ENCODE measurements at regions not wholly inside any gene's neighbourhood (a gene's known extent, or its start where the extent isn't known, plus 50 kb on each side); places are given as distances from the start of the nearest gene placed in this dataset.

DNA sequence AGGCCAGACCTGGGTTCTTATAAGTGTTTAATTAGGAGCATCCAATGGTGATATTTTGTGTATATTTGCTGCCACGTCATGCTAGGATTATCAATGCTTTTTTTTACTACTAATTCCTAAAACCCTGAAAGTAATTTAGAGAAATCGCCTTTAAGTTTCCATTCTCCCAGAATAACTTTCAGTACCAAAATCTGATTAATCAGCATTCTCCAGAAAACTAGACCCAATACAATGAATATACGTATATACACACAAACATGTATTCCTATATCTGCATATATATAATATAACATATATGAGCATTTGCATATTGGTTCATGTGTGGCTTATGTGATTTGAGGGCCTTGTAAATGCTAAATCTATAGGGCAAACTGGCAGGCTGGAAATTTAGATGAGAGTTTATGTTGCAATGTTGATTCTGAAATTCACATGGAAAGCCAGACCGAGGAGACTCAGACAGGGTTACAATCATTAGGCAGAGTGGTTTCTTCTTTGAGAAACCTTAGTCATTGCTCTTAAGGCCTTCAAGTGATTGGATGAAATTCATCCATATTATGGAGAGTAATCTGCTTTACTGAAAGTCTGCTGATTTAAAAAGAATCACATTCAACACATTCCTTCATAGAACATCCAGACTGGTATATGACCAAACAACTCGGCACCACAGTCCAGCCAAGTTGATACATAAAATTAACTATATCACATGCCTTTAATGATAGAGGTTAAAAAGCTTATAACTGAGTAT lies 65.9 kb upstream of the RGPD4 start:
- TF ChIP-seq, protein P1, sequence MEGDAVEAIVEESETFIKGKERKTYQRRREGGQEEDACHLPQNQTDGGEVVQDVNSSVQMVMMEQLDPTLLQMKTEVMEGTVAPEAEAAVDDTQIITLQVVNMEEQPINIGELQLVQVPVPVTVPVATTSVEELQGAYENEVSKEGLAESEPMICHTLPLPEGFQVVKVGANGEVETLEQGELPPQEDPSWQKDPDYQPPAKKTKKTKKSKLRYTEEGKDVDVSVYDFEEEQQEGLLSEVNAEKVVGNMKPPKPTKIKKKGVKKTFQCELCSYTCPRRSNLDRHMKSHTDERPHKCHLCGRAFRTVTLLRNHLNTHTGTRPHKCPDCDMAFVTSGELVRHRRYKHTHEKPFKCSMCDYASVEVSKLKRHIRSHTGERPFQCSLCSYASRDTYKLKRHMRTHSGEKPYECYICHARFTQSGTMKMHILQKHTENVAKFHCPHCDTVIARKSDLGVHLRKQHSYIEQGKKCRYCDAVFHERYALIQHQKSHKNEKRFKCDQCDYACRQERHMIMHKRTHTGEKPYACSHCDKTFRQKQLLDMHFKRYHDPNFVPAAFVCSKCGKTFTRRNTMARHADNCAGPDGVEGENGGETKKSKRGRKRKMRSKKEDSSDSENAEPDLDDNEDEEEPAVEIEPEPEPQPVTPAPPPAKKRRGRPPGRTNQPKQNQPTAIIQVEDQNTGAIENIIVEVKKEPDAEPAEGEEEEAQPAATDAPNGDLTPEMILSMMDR (conservative IDR thresholded peaks at IDR 0.05; ENCODE audit: low read length) = no peak
- TF ChIP-seq EZH2phosphoT487 (IDR thresholded peaks at IDR 0.05; ENCODE audit: borderline replicate concordance, low read depth, low read length) = no peak
